ENCODE measurements at regions not wholly inside any gene's neighbourhood (a gene's known extent, or its start where the extent isn't known, plus 50 kb on each side); places are given as distances from the start of the nearest gene placed in this dataset.

GRCh38 chr4:24689212-24689611 lies 104.9 kb upstream of the DHX15 start:
- H3K27ac ChIP-seq (ENCODE audit: low read depth in 2 of 2, low read length in 1 of 2) = no peak overlapping the region
- CTCF ChIA-PET = interaction anchor here (3.6 kb wide), 1 partner anchor 200 kb away, joined by 20 read pairs; no protein-coding TSS in a partner anchor
- POLR2A ChIA-PET = no interaction called here

GRCh38 chr4:24690436-24690835 lies 104.9 kb upstream of the SOD3 start:
- no peaks in the 10 kb centered on the region; the same call in 1 of the 2 replicates for H3K27me3 ChIP-seq (ENCODE audit: insufficient read depth)
- H3K36me3 ChIP-seq (replicated peaks in 1 of 2; ENCODE audit: control insufficient read depth in 1 of 2, insufficient read depth in 2 of 2, low read length in 1 of 2) = no peaks in the 10 kb centered on the region
- H3K4me2 ChIP-seq = no peak overlapping the region
- H2AFZ ChIP-seq (ENCODE audit: low read depth) = no peak overlapping the region
- H3K9me3 ChIP-seq = no peaks in the 10 kb centered on the region
- ChIA-PET POLR2A (no interaction called here), CTCF (no interaction called here)
- H3K4me3 ChIP-seq (ENCODE audit: low read depth in 2 of 2, low read length in 1 of 2) = no peak overlapping the region
- H3K9ac ChIP-seq = no peak overlapping the region
- no peaks in the 10 kb centered on the region for H3K9me2 ChIP-seq
- no peaks in the 10 kb centered on the region for H4K20me1 ChIP-seq (ENCODE audit: insufficient read depth)
- no peak overlapping the region for H3K27ac ChIP-seq (ENCODE audit: low read depth in 2 of 2, low read length in 1 of 2)
- H3F3A ChIP-seq (replicated peaks; ENCODE audit: insufficient read depth) = no peaks in the 10 kb centered on the region
- no peak for DNase-seq
- H3K79me2 ChIP-seq (ENCODE audit: insufficient read depth) = no peaks in the 10 kb centered on the region
- no peaks in the 10 kb centered on the region; a peak in 1 of 4 replicates for H3K4me1 ChIP-seq (ENCODE audit: control insufficient read depth in 1 of 2, insufficient read depth in 2 of 2, low read depth in 1 of 2, low read length in 1 of 2)
- WGBS (ENCODE audit: low lambda C conversion rate) = 13% methylated on average over 2 of the region's 2 CpGs
- TF ChIP-seq TEAD4 (IDR thresholded peaks at IDR 0.05; ENCODE audit: borderline replicate concordance, insufficient read depth) = no peak
- TF ChIP-seq, protein P1, sequence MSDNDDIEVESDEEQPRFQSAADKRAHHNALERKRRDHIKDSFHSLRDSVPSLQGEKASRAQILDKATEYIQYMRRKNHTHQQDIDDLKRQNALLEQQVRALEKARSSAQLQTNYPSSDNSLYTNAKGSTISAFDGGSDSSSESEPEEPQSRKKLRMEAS (IDR thresholded peaks at IDR 0.05; ENCODE audit: low read depth) = no peak
- TF ChIP-seq TAF1 (IDR thresholded peaks at IDR 0.05; ENCODE audit: borderline replicate concordance, low read depth, low read length) = no peak
- TF ChIP-seq IRF3 (IDR thresholded peaks at IDR 0.05; ENCODE audit: low read depth, low read length) = no peak
- TF ChIP-seq RFX5 (IDR thresholded peaks at IDR 0.05; ENCODE audit: low read length) = no peak
- no peak for TF ChIP-seq GABPA (IDR thresholded peaks at IDR 0.05; ENCODE audit: low read depth)
- no peak for TF ChIP-seq PBX3 (IDR thresholded peaks at IDR 0.05)
- no peak for TF ChIP-seq USF2 (IDR thresholded peaks at IDR 0.05; ENCODE audit: borderline replicate concordance, low read depth, low read length)
- TF ChIP-seq CHD2 (IDR thresholded peaks at IDR 0.05; ENCODE audit: low read length, partially characterized antibody) = no peak
- TF ChIP-seq MEF2A (IDR thresholded peaks at IDR 0.05; ENCODE audit: borderline replicate concordance, low read depth) = no peak
- TF ChIP-seq SIN3A (IDR thresholded peaks at IDR 0.05; ENCODE audit: borderline replicate concordance, low read depth, low read length) = no peak
- no peak for TF ChIP-seq USF1 (IDR thresholded peaks at IDR 0.05; ENCODE audit: borderline replicate concordance, low read depth)
- no peak for TF ChIP-seq ELF1 (IDR thresholded peaks at IDR 0.05)
- TF ChIP-seq, protein P2, sequence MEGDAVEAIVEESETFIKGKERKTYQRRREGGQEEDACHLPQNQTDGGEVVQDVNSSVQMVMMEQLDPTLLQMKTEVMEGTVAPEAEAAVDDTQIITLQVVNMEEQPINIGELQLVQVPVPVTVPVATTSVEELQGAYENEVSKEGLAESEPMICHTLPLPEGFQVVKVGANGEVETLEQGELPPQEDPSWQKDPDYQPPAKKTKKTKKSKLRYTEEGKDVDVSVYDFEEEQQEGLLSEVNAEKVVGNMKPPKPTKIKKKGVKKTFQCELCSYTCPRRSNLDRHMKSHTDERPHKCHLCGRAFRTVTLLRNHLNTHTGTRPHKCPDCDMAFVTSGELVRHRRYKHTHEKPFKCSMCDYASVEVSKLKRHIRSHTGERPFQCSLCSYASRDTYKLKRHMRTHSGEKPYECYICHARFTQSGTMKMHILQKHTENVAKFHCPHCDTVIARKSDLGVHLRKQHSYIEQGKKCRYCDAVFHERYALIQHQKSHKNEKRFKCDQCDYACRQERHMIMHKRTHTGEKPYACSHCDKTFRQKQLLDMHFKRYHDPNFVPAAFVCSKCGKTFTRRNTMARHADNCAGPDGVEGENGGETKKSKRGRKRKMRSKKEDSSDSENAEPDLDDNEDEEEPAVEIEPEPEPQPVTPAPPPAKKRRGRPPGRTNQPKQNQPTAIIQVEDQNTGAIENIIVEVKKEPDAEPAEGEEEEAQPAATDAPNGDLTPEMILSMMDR (IDR thresholded peaks at IDR 0.05) = no peak
- TF ChIP-seq POLR2AphosphoS5 (IDR thresholded peaks at IDR 0.05; ENCODE audit: low read depth, low read length) = no peak

More at GRCh38 chr4:24689212-24689611, 104.9 kb upstream of the DHX15 start:
- H2AFZ ChIP-seq (ENCODE audit: low read depth) = no peak overlapping the region
- H3K36me3 ChIP-seq (replicated peaks in 1 of 2; ENCODE audit: control insufficient read depth in 1 of 2, insufficient read depth in 2 of 2, low read length in 1 of 2) = no peaks in the 10 kb centered on the region
- no peak for TF ChIP-seq RAD21 (IDR thresholded peaks at IDR 0.05; ENCODE audit: low read length)
- TF ChIP-seq USF1 (IDR thresholded peaks at IDR 0.05; ENCODE audit: borderline replicate concordance, low read depth) = no peak
- no peak for TF ChIP-seq IRF3 (IDR thresholded peaks at IDR 0.05; ENCODE audit: low read depth, low read length)
- no peaks in the 10 kb centered on the region; a peak in 1 of 4 replicates for H3K4me1 ChIP-seq (ENCODE audit: control insufficient read depth in 1 of 2, insufficient read depth in 2 of 2, low read depth in 1 of 2, low read length in 1 of 2)
- no peaks in the 10 kb centered on the region; the same call in 1 of the 2 replicates for H3K27me3 ChIP-seq (ENCODE audit: insufficient read depth)
- H3K79me2 ChIP-seq (ENCODE audit: insufficient read depth) = no peaks in the 10 kb centered on the region
- no peaks in the 10 kb centered on the region for H3K9me2 ChIP-seq
- WGBS (ENCODE audit: low lambda C conversion rate) = 9% methylated on average over 1 of the region's 1 CpG
- no peak for DNase-seq
- H3K9ac ChIP-seq = no peak overlapping the region
- H4K20me1 ChIP-seq (ENCODE audit: insufficient read depth) = no peaks in the 10 kb centered on the region
- H3K4me3 ChIP-seq (ENCODE audit: low read depth in 2 of 2, low read length in 1 of 2) = no peak overlapping the region
- no peak overlapping the region for H3K4me2 ChIP-seq
- H3K9me3 ChIP-seq = no peaks in the 10 kb centered on the region
- no peaks in the 10 kb centered on the region for H3F3A ChIP-seq (replicated peaks; ENCODE audit: insufficient read depth)

All from SK-N-SH (cell line).